ENCODE measurements at regions not wholly inside any gene's neighbourhood (a gene's known extent, or its start where the extent isn't known, plus 50 kb on each side); places are given as distances from the start of the nearest gene placed in this dataset.

DNA sequence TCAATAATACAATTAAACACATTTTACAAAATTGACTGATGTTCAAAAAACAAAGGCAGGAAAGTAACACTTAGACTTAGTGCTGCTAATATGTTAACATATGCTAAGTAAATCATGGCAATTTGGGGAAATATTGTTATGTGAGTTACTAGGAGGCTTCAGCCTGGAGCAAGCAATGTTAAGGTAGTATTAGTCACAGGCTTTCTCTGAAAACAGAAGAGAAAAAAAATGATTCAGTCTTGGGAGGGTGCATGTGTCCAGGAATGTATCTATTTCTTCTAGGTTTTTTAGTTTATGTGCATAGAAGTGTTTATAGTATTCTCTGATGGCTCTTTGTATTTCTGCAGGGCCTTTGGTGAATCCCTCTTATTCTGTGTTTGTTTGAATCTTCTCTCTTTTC lies 345.8 kb upstream of the TFPI start (continued):
- TF ChIP-seq TBP (IDR thresholded peaks at IDR 0.05; ENCODE audit: low read depth, low read length) (no peak), SUZ12 (IDR thresholded peaks at IDR 0.05; ENCODE audit: low read length) (no peak), SAP30 (IDR thresholded peaks at IDR 0.05; ENCODE audit: insufficient read depth, insufficient replicate concordance, low read length) (no peak), RBBP5 (IDR thresholded peaks at IDR 0.05; ENCODE audit: borderline replicate concordance, low read depth, low read length) (no peak), RXRA (IDR thresholded peaks at IDR 0.05; ENCODE audit: insufficient read depth, low read depth, low read length) (no peak), KDM1A (IDR thresholded peaks at IDR 0.05; ENCODE audit: borderline replicate concordance, low read length) (no peak), EGR1 (IDR thresholded peaks at IDR 0.05; ENCODE audit: borderline replicate concordance, low read depth, low read length) (no peak)

All from H1 (cell line).